ENCODE measurements at regions not wholly inside any gene's neighbourhood (a gene's known extent, or its start where the extent isn't known, plus 50 kb on each side); places are given as distances from the start of the nearest gene placed in this dataset.

DNA sequence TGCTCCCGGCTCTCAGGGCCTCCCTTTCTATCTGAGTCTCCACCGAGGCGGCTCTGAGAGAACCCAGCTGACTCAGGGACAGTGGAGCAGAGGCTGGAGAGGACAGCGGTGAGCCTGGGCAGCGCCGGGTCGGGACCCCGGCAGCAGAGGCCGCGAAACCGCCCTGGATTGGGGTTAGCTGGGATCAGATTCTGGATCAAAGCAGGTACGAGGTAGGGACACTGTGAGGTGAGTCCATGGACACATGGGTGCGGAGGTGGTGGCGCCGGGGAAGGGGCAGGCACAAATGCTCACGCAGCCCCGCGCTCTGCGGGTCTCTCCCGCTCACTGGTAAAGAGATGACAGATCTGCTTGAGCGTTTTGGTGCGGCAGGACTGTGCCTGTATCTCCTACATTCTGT is 146.4 kb upstream of the GGTLC1 start:
- no peak for DNase-seq

GRCh38 chr20:24134284-24134683 is 145.7 kb upstream of the GGTLC1 start:
- DNase-seq, result no peak

GRCh38 chr20:24132246-24132645 is 143.7 kb upstream of the GGTLC1 start:
- DNase-seq, result no peak

DNA sequence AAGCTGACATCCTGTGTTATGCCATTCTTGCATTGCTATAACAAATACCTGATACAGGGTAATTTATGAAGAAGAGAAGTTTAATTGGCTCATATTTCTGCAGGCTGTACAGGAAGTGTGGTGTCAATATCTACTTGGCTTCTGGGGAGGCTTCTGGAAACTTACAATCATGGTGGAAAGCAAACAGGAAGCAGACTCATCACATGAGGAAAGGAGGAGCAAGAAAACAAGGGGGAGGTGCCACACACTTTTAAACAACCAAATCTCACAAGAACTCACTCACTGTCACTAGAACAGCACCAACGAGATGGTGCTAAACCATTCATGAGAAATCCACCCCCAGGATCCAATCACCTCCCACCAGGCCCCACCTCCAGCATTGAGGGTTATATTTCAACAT is 143.1 kb upstream of the GGTLC1 start:
- DNase-seq, result no peak

DNA sequence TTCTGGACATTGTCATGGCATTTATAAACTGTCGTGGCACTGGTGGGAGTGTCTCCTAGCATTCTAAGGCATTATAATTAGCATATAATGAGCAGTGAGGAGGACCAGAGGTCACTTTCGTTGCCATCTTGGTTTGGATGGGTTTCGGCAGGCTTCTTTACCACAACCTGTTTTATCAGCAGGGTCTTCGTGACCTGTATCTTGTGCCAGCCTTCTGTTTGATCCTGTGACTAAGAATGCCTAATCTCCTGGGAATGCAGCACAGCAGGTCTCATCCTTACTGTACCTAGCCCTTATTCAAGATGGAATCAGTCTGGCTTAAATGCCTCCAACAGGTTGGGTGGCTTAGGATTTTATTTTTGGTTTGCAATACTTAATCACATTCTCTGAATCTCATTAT is 142.7 kb upstream of the GGTLC1 start:
- no peak for DNase-seq

GRCh38 chr20:24129641-24130040 is 141.1 kb upstream of the GGTLC1 start:
- DNase-seq, result no peak

DNA sequence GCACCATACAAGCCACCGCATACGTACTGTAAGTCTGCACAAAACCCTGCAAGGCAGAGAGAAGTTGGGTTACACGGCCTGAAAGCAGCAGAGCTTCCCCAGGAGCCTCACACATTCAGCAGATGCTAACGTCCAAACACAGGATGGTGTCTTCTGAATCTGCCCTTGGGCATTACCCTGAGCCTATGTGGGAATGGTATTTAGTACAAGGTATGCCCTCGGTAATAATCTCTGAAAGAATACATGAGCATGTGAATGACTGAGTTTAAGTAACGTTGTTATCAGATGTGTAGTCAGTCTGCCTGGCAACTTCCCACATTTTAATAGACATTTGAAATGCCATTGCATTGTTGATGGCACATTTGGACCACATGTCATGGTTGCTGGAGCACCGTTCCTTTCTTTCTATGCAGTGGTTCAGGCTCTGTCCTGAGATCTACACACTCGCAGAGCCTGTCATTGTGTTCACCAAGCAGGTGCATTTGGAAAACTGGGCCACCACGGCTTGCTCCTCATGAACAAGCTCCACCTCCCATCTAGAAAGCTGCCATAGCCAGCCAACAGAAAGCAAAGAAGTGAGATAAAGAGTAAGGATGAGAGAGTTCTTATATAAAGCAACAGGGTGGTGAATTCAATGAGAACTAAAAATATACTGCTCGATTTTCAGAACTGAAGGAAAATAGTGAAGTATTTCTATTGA is 136.5 kb upstream of the GGTLC1 start:
- no peak for DNase-seq

GRCh38 chr20:24124003-24124402 is 135.4 kb upstream of the GGTLC1 start:
- no peak for DNase-seq

DNA sequence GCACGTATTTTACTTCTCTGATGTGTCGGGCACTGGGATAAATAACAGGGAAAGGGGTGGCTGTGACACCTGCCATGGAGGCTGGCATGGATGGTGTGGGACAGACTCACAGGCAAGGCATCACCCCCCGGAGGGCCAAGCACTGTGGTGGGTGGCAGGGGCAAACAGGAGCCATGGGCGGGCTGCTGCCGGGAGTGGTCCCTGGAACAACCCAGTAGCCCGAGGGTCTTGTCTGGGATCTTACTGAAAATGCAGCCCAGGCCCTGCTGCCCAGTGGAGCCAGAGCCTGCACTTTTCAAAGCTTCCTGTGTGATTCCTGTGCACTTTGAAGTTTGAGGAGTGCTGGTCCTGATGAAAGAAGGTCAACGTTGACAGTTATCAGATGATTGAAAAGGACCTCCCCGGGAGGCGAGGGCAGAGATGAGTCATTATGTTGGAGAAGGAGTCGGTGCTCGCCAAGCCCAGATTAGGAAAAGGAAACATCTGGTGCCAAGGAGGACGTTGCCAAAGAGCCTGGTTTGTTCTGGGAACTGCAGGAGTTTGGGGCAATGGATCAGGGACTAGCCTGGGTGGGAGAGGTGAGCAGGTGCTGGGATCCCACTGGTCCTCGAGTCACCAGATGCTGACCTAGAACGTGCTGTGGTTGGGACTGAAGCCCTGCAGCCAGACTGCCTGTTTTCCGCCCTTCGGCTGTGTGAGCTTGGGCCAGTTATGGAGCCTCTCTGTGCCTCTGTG is 130.0 kb upstream of the GGTLC1 start:
- no peak for DNase-seq

DNA sequence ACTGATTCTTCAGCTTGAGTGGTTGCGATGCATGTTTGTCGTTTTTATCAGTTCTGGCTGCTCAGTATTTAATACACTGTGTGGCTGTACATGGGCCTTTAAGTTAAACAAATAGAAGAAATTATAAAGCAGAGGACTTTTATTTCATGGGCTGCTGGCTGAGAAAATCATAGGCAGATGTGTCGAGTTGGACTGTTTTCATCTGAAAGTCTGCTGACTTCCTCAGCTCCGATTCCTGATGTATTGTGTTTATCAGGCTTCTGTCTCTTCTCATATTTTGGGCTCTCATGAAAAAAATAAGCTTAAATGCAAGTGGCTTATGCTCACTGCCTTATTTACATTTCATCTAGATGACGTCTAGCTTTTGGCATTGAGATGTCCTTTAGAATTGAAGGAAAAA is 129.5 kb upstream of the GGTLC1 start:
- no peak for DNase-seq

DNA sequence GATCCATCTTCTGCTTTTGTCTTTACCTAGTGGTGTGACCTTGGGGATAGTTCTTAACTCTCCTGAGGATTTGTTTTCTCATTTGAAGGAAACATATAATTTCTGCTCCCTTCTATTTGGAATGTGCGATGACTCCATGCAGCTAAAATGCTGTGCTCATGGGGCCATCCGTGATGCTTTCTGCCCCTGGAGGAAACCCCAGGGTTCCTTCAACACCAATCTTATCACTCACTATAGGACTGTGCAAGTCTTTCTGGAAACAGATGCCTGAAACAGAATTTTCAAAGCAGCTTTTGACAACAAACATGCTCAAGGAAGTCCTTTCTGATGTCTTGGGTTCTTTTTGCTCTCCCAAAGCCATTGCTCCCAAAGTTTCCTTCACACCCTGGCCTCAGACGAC is 128.8 kb upstream of the GGTLC1 start:
- no peak for DNase-seq

- no peak for DNase-seq
Observed at GRCh38 chr20:24116611-24117010, 128.0 kb upstream of the GGTLC1 start.

DNA sequence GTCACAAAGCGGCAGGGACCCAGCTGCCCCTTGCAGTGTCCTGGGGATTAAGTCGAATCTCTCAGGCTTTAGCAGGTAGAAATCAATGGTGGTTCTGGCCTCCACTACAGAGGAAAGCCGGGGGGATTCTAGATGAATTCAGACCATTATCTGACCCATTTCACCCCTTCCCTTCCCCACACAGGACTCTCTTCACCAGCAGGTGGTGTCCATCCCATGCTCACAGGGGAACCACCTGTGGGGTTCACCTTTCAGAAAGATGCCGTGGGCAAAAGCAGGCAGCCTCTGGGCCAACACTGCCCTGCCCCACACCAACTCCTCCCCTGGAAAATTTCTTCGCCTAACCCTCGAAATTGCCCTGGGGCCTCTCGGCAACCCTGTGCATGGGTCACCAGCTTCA is 123.8 kb upstream of the GGTLC1 start:
- DNase-seq, result no peak

GRCh38 chr20:24111858-24112257 is 123.3 kb upstream of the GGTLC1 start:
- no peak for DNase-seq

- DNase-seq, result no peak
Observed at GRCh38 chr20:24109537-24109936, 121.0 kb upstream of the GGTLC1 start.

DNA sequence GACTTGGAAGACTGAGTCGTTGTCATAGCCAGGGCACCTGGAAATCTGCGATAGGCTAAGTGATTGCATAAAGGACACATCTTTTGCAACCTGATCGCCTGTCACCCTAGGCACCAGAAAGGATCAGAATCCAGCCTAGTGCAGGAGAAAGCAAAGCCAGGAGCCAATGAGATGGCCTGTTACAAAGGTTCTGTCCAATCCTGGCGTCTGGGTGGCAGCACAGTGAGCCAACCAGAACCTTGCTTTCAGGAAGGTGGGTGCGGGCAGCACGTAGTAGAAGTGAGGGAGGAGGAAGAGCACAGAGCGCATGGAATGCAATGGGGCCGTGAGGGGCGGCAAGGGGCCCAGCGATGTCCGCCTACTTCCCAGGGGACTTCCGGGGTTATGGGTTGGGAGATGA is 120.4 kb upstream of the GGTLC1 start:
- no peak for DNase-seq

DNA sequence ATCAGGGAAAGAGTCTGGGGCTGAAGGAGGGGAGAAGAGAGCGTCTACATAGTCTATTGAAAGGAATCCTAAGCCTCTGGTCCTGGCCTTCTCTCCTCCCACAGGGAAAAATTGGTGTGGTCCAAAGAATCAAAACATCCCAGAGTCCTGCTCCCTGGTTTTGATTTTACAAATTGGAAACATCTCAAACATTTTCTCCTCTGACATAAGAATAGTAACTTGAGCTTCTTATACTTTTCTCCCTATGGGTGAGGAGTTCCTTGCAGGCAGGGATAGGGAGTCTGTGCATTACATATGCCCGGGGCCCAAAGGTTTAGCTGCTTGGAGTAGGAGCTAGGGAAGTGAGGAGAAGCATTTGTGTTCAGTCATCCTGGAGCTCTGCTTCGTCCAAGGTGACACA is 120.0 kb upstream of the GGTLC1 start:
- DNase-seq, result no peak

GRCh38 chr20:24106801-24107445 is 118.3 kb upstream of the GGTLC1 start:
- no peak for DNase-seq

GRCh38 chr20:24106150-24106800 is 117.7 kb upstream of the GGTLC1 start:
- DNase-seq, result no peak

GRCh38 chr20:24102749-24103333 is 114.3 kb upstream of the GGTLC1 start:
- DNase-seq, result no peak

GRCh38 chr20:24102290-24102689 is 113.7 kb upstream of the GGTLC1 start:
- DNase-seq, result no peak

- no peak for DNase-seq
Observed at GRCh38 chr20:24100370-24101011, 111.9 kb upstream of the GGTLC1 start.

DNA sequence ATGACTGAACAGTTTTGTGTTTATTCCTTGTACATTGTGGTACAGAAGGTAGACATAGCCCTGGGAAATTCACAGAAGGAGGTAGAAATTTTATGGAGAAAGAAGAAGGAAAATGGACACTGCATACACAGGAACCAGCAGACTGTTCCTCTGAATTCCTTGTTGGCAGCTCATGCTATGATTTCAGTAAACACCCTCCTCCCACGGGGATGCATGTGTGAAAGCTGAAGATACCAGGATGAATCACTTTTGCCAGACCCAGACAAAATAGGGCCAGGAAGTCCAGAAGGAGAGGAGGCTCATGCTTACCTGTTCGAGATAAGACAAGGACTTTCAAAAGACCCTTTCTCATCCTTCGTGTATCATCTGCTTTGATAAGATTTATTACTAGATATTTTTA is 110.3 kb upstream of the GGTLC1 start:
- DNase-seq, result no peak

All from NCI-H226 (cell line).